Mucosa of rectum (tissue), 2 donors: ENCODE measurements at regions not wholly inside any gene's neighbourhood (a gene's known extent, or its start where the extent isn't known, plus 50 kb on each side); places are given as distances from the start of the nearest gene placed in this dataset.
A peak's percentile ranks its signal among the peaks of the same experiment; 100 is the strongest.

Experiments
- H3K27ac ChIP-seq, 2 donors: one replicate each; pipeline ENCODE4 v1.7.0; 2013; ENCODE audit warnings: inconsistent platforms in 2 of 2, low read depth in 2 of 2, low read length in 2 of 2
- H3K27me3 ChIP-seq, 2 donors: one replicate each; pipeline ENCODE4 v1.7.0; 2013; ENCODE audit warnings: low read length in 2 of 2; ENCODE audit not compliant: control insufficient read depth in 2 of 2, insufficient read depth in 2 of 2
- H3K36me3 ChIP-seq, 2 donors: one replicate each; pipeline ENCODE4 v1.7.0; 2013; ENCODE audit warnings: low read length in 2 of 2; ENCODE audit not compliant: control insufficient read depth in 2 of 2, insufficient read depth in 2 of 2
- H3K4me1 ChIP-seq, 2 donors: one replicate each; pipeline ENCODE4 v1.7.0; 2013; ENCODE audit warnings: low read length in 2 of 2, mild to moderate bottlenecking in 1 of 2; ENCODE audit not compliant: control insufficient read depth in 2 of 2, insufficient read depth in 2 of 2
- H3K4me3 ChIP-seq, 2 donors: one replicate each; pipeline ENCODE4 v1.7.0; 2013; ENCODE audit warnings: low read length in 2 of 2
- H3K9ac ChIP-seq, 2 donors: one replicate each; pipeline ENCODE4 v1.7.0; 2013; ENCODE audit warnings: low read length in 2 of 2, low read depth in 1 of 2, mild to moderate bottlenecking in 1 of 2
- H3K9me3 ChIP-seq, 2 donors: one replicate each; pipeline ENCODE4 v1.7.0; 2013; ENCODE audit warnings: low read length in 2 of 2; ENCODE audit not compliant: control insufficient read depth in 2 of 2
- donor health status: healthy.
- donor health status: Normal muscosa, but diverticular disease.

DNA sequence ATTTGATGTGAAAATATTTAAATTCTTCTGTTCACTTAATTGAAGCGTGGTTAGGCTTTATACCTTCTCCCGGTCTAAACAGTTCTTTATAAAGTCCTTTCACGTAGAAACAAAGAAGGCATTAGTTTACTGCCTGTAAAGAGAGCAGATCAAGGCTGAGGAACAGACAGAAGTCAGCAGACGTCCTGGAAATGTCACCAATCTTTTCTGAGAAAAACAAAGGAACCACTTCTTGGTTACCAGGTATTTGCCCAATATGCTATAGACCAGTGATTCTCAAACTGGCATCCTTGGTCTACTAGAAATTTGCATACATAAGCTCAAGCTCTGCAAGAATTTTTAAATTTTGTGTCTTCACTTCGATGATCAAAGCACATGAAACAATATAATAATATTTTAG lies 89.2 kb upstream of the STK17B start:
- Histone ChIP-seq H3K9me3 (no peaks in the 10 kb centered on the region), H3K36me3 (no peaks in the 10 kb centered on the region), H3K27me3 (no peaks in the 10 kb centered on the region), H3K4me3 (peak overlapping the region in 1 of 2 donors; percentile 46), H3K4me1 (peaks cover 0 to 3% of the 10 kb centered on the region in 2 donors), H3K9ac (no peak overlapping the region), H3K27ac (peak overlapping the region in 1 of 2 donors; percentile 49)

DNA sequence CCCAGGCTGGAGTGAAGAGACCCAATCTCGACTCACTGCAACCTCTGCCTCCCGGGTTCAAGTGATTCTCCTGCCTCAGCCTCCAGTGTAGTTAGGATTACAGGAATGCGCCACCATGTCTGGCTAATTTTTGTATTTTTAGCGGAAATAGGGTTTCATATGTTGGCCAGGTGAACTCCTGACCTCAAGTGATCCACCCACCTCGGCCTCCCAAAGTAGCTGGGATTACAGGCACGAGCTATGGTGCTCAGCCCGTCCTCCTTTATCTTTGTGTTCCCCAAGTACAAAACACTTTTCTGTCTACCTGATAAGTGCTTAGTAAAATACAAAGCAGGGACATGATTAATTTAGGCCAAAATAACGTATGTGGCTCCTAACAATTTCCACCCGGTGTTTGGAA lies 91.2 kb upstream of the STK17B start:
- Histone ChIP-seq H3K27ac (peak overlapping the region; percentile 61 to 77), H3K4me3 (peak overlapping the region in 1 of 2 donors; percentile 10), H3K27me3 (no peaks in the 10 kb centered on the region), H3K36me3 (no peaks in the 10 kb centered on the region), H3K9me3 (no peaks in the 10 kb centered on the region), H3K4me1 (peaks cover 0 to 4% of the 10 kb centered on the region in 2 donors), H3K9ac (peak overlapping the region in 1 of 2 donors; percentile 43)

- Histone ChIP-seq H3K4me3 (peak overlapping the region in 1 of 2 donors; percentile 20), H3K4me1 (peaks cover 0 to 8% of the 10 kb centered on the region in 2 donors), H3K36me3 (no peaks in the 10 kb centered on the region), H3K27me3 (no peaks in the 10 kb centered on the region), H3K9me3 (no peaks in the 10 kb centered on the region), H3K27ac (peak overlapping the region; percentile 61 to 77), H3K9ac (no peak overlapping the region)
Observed at GRCh38 chr2:196263181-196263747, 91.9 kb upstream of the STK17B start.

DNA sequence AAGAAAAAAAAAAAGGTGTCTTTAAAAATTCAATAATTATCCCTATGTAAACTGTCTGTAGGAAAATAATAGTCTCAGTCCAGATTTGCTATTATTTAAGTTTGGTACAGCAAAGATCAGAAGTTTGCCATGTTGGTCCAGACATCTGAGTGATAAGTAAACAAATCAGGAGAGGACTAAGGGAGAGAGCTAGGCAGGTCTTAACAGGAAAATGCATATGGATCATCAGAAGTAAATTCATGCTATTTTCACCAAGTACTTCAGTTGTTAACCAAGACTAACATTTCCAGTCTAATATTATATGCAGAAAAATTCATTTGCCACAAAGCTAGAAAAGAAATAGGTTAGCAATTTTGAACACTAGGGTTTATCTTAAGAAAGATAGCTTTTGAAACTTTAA lies 95.0 kb upstream of the STK17B start:
- H3K4me1 ChIP-seq: peaks cover 0 to 11% of the 10 kb centered on the region in 2 donors

GRCh38 chr2:196266855-196267254 lies 95.5 kb upstream of the STK17B start:
- Histone ChIP-seq H3K27ac (no peak overlapping the region), H3K4me3 (no peak overlapping the region)

More for the DNA sequence above, 95.0 kb upstream of the STK17B start:
- Histone ChIP-seq H3K9ac (no peak overlapping the region), H3K27me3 (no peaks in the 10 kb centered on the region), H3K36me3 (no peaks in the 10 kb centered on the region), H3K27ac (no peak overlapping the region), H3K4me3 (no peak overlapping the region), H3K9me3 (no peaks in the 10 kb centered on the region)

GRCh38 chr2:196268025-196268424 lies 96.6 kb upstream of the STK17B start:
- Histone ChIP-seq H3K4me1 (peaks cover 0 to 8% of the 10 kb centered on the region in 2 donors), H3K27me3 (no peaks in the 10 kb centered on the region), H3K27ac (peak overlapping the region; percentile 37 to 73), H3K36me3 (no peaks in the 10 kb centered on the region), H3K4me3 (no peak overlapping the region), H3K9ac (peak overlapping the region in 1 of 2 donors; percentile 1), H3K9me3 (no peaks in the 10 kb centered on the region)

More at GRCh38 chr2:196266855-196267254, 95.5 kb upstream of the STK17B start:
- Histone ChIP-seq H3K9me3 (no peaks in the 10 kb centered on the region), H3K27me3 (no peaks in the 10 kb centered on the region), H3K36me3 (no peaks in the 10 kb centered on the region), H3K9ac (no peak overlapping the region), H3K4me1 (peaks cover 0 to 11% of the 10 kb centered on the region in 2 donors)

DNA sequence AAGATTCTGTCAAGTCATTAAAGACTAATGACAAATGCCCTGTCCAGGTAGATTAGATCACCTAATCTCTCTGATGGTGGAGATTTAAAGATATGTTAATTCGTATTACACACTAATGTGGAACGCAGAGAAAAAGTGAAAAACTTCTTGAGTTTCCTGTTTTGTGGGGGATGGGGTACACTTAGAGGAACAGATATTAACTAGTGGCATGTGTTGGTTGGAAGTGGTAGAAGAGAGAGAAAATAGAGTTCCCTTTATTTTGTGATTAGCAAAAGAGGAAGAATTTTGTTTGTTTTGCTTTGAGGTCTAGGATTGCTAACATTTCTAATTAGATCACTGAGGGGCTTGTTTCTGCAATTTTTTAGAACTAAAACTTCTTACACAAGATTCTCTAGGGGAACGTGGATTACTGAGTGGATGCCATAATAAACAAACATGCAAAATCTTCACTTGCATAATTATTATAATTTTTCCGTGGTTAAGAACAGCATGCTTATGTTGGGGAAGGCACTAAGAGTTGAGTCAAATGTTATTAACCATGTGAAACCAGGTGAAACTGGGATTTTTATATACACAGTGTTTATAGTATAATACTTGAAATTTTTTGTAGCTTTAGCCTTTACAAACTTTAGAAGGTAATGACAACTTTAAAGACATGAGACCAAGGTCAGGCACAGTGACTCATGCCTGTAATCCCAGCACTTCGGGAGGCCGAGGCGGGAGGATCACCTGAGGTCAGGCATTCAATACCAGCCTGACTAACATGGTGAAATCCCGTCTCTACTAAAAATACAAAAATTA lies 97.4 kb upstream of the STK17B start:
- Histone ChIP-seq H3K4me3 (peak overlapping the region in 1 of 2 donors; percentile 9), H3K4me1 (peaks cover 1 to 10% of the 10 kb centered on the region in 2 donors), H3K9ac (peak overlapping the region in 1 of 2 donors; percentile 32), H3K9me3 (no peaks in the 10 kb centered on the region), H3K27me3 (no peaks in the 10 kb centered on the region), H3K27ac (peak overlapping the region; percentile 51 to 73), H3K36me3 (no peaks in the 10 kb centered on the region)

DNA sequence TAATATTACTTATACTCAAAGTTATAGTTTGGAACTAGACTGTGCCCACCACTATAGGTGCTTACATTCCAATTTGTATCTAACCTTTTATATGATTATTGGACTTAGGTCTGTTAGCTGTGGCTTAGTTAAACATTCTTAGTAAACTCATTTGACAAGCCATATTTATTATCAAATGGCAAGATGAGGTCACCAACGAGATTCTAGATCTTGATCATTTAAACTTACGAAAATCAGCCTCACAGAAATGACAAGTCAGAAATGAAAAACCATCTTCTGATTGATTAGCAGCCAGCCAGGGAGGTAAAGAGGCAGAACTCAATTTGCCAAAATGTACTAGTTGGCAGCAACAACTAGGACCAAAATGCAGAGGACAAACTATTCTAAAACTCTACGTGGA lies 100.4 kb upstream of the STK17B start:
- H3K9ac ChIP-seq: no peak overlapping the region
- H3K27ac ChIP-seq: no peak overlapping the region
- no peaks in the 10 kb centered on the region for H3K36me3 ChIP-seq
- no peaks in the 10 kb centered on the region for H3K9me3 ChIP-seq
- peaks cover 24 to 33% of the 10 kb centered on the region in 2 donors for H3K4me1 ChIP-seq
- H3K27me3 ChIP-seq: no peaks in the 10 kb centered on the region
- H3K4me3 ChIP-seq: no peak overlapping the region

DNA sequence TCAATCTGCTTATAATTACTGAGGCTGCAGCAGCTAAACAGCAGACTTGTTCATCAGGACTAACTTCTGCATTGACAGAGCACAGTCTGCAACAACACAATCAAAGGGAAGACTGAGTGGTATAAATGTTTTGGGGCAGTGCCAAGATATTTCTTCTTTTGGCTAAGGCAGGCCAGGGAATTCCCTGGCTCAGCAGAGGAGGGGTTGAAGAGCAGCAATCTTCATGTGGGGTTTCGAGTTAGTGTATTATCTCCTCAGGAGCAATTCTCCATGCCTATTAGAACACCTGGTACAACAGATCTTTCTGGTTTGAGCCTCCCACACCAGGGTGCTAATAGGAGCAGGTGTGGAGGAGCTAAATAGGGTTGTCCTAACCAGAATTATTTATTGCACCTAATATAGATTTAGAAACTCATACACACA lies 103.0 kb upstream of the STK17B start:
- Histone ChIP-seq H3K4me3 (no peak overlapping the region), H3K9ac (no peak overlapping the region), H3K27me3 (no peaks in the 10 kb centered on the region), H3K9me3 (no peaks in the 10 kb centered on the region), H3K36me3 (no peaks in the 10 kb centered on the region), H3K27ac (peak overlapping the region; percentile 34 to 58), H3K4me1 (peaks cover 28 to 30% of the 10 kb centered on the region in 2 donors)

DNA sequence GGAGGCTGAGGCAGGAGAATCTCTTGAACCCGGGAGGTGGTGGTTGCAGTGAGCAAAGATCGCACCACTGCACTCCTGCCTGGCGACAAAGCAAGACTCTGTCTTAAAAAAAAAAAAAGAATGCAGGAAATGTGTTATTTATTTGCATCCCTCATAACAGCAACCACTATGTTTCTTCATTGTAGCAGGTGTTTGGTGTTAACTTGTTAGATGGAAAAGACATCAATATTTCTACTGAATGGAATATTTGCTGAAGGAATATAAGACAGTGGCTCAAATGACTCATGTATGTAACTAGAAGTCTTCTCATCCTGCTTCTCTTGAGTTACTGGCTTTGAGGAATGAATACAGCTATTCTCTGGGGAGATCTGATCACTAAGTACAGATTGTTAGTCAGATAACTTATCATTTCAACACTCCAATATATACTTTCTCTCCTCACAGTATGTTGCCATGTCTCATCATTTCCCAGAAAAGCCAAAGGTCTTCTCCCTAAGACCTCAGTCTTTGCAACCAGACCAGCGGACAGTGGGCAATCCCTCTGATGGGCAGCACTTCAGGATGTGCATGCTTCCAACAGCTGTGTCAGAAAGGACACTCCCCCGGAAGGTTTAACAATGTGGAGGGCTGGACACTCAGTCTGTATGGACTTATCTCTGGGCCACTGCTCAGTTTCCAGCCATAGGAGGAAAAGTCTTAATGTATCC lies 104.4 kb upstream of the STK17B start:
- peak overlapping the region in 1 of 2 donors; percentile 33 for H3K9ac ChIP-seq
- peak overlapping the region in 1 of 2 donors; percentile 53 for H3K4me3 ChIP-seq
- no peaks in the 10 kb centered on the region for H3K36me3 ChIP-seq
- H3K9me3 ChIP-seq: no peaks in the 10 kb centered on the region
- H3K27ac ChIP-seq: peak overlapping the region; percentile 72 to 75
- H3K27me3 ChIP-seq: no peaks in the 10 kb centered on the region
- peaks cover 27 to 28% of the 10 kb centered on the region in 2 donors for H3K4me1 ChIP-seq
